ENCODE measurements at regions not wholly inside any gene's neighbourhood (a gene's known extent, or its start where the extent isn't known, plus 50 kb on each side); places are given as distances from the start of the nearest gene placed in this dataset.

DNA sequence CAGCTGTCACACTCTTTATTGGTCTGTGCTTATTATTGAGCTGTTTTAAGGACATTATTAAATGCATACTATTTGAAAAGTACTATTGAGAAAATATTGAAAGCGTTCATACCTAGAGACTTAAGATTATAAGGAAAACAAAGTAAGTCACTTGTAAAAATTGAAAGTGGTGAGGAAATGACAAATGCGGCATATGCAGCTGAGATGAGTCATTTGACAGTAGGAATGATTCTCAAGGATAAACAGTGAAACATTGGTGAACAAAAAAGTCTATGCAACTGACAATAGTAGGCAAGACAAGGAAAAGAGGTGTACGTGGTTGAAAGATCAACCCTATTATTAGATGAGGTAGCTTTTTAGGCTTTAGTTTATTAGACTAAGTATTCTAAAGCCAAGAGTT is 82.6 kb upstream of the MAP10 start:
- TF ChIP-seq, protein P1, sequence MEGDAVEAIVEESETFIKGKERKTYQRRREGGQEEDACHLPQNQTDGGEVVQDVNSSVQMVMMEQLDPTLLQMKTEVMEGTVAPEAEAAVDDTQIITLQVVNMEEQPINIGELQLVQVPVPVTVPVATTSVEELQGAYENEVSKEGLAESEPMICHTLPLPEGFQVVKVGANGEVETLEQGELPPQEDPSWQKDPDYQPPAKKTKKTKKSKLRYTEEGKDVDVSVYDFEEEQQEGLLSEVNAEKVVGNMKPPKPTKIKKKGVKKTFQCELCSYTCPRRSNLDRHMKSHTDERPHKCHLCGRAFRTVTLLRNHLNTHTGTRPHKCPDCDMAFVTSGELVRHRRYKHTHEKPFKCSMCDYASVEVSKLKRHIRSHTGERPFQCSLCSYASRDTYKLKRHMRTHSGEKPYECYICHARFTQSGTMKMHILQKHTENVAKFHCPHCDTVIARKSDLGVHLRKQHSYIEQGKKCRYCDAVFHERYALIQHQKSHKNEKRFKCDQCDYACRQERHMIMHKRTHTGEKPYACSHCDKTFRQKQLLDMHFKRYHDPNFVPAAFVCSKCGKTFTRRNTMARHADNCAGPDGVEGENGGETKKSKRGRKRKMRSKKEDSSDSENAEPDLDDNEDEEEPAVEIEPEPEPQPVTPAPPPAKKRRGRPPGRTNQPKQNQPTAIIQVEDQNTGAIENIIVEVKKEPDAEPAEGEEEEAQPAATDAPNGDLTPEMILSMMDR (IDR thresholded peaks at IDR 0.05) = no peak
- no peak for TF ChIP-seq ZFX (IDR thresholded peaks at IDR 0.05; ENCODE audit: borderline replicate concordance)

Measured in 22Rv1 (cell line).